Mesenchymal stem cell (in vitro differentiated cells and primary cell): ENCODE measurements at regions not wholly inside any gene's neighbourhood (a gene's known extent, or its start where the extent isn't known, plus 50 kb on each side); places are given as distances from the start of the nearest gene placed in this dataset.

Experiments used
- DNase-seq: peaks from one replicate; pipeline ENCODE4 v3.0.0-alpha.2; 2013
- H2AFZ ChIP-seq: one replicate; pipeline ENCODE4 v1.6.1; 2013; ENCODE audit warnings: low read depth, mild to moderate bottlenecking, control low read depth, inconsistent platforms, low read length, moderate library complexity
- H2AK5ac ChIP-seq: 2 replicates; pipeline ENCODE4 v1.6.1; 2013; ENCODE audit warnings: low read length, moderate library complexity, mild to moderate bottlenecking, inconsistent platforms; ENCODE audit not compliant: severe bottlenecking
- H2BK120ac ChIP-seq: one replicate; pipeline ENCODE4 v1.6.1; 2013; ENCODE audit warnings: low read depth, mild to moderate bottlenecking, inconsistent platforms, low read length, moderate library complexity
- H2BK12ac ChIP-seq, 2 experiments: one replicate each; pipeline ENCODE4 v1.6.1; 2013; ENCODE audit warnings: inconsistent platforms in 2 of 2, low read length in 2 of 2, mild to moderate bottlenecking in 2 of 2, moderate library complexity in 2 of 2, control low read depth in 1 of 2
- H2BK15ac ChIP-seq: one replicate; pipeline ENCODE4 v1.6.1; 2013; ENCODE audit warnings: mild to moderate bottlenecking, low read depth, inconsistent platforms; ENCODE audit not compliant: poor library complexity, severe bottlenecking
- H2BK5ac ChIP-seq: 2 replicates; pipeline ENCODE4 v1.6.1; 2013; ENCODE audit warnings: low read depth, mild to moderate bottlenecking, low read length, control low read depth, inconsistent platforms; ENCODE audit not compliant: poor library complexity, severe bottlenecking
- H3K14ac ChIP-seq, 2 experiments: one replicate each; pipeline ENCODE4 v1.6.1; 2013; ENCODE audit warnings: inconsistent platforms in 2 of 2, low read length in 2 of 2, control low read depth in 1 of 2, mild to moderate bottlenecking in 1 of 2, moderate library complexity in 1 of 2
- H3K18ac ChIP-seq, 2 experiments: one replicate each; pipeline ENCODE4 v1.6.1; 2013; ENCODE audit warnings: inconsistent platforms in 2 of 2, low read length in 2 of 2, control low read depth in 1 of 2, low read depth in 1 of 2, mild to moderate bottlenecking in 1 of 2
- H3K23ac ChIP-seq, 2 experiments: one replicate each; pipeline ENCODE4 v1.6.1; 2013; ENCODE audit warnings: inconsistent platforms in 2 of 2, low read length in 2 of 2, mild to moderate bottlenecking in 2 of 2, moderate library complexity in 2 of 2, control low read depth in 1 of 2
- H3K27ac ChIP-seq: 2 replicates; pipeline ENCODE4 v1.5.1; 2013; ENCODE audit warnings: mild to moderate bottlenecking, moderate library complexity, low read length, control low read depth, inconsistent platforms; ENCODE audit not compliant: poor library complexity, severe bottlenecking
- H3K27me3 ChIP-seq, 2 experiments: 2 replicates each; pipeline versions ENCODE4 v1.6.1 to v1.7.0; 2013; ENCODE audit warnings: low read length in 2 of 2, mild to moderate bottlenecking in 2 of 2, moderate library complexity in 2 of 2, control low read depth in 1 of 2, inconsistent platforms in 1 of 2; ENCODE audit not compliant: control insufficient read depth in 1 of 2, insufficient read depth in 1 of 2
- H3K36me3 ChIP-seq, 2 experiments: 2 replicates each; pipeline versions ENCODE4 v1.6.1 to v1.7.0; 2013; ENCODE audit warnings: low read length in 2 of 2, control low read depth in 1 of 2, inconsistent platforms in 1 of 2, low read depth in 1 of 2, mild to moderate bottlenecking in 1 of 2; ENCODE audit not compliant: insufficient read depth in 2 of 2, control insufficient read depth in 1 of 2
- H3K4ac ChIP-seq, 2 experiments: one replicate each; pipeline ENCODE4 v1.6.1; 2013; ENCODE audit warnings: inconsistent platforms in 2 of 2, low read length in 2 of 2, mild to moderate bottlenecking in 2 of 2, moderate library complexity in 2 of 2, control low read depth in 1 of 2, low read depth in 1 of 2
- H3K4me1 ChIP-seq: 2 replicates; pipeline ENCODE4 v1.6.1; 2013; ENCODE audit warnings: low read depth, low read length, control low read depth; ENCODE audit not compliant: control insufficient read depth, insufficient read depth
- H3K4me2 ChIP-seq: 2 replicates; pipeline ENCODE4 v1.6.1; 2013; ENCODE audit warnings: low read length, mild to moderate bottlenecking, inconsistent platforms; ENCODE audit not compliant: poor library complexity, severe bottlenecking
- H3K4me3 ChIP-seq, 2 experiments: 2 replicates each; pipeline versions ENCODE4 v1.5.1 to v1.7.0; 2013; ENCODE audit warnings: low read length in 2 of 2, mild to moderate bottlenecking in 2 of 2, control low read depth in 1 of 2, low read depth in 1 of 2; ENCODE audit not compliant: insufficient read depth in 1 of 2
- H3K79me1 ChIP-seq: replicated peaks from 2 replicates; pipeline ENCODE4 v1.6.1; 2013; ENCODE audit warnings: mild to moderate bottlenecking, control low read depth, low read length, inconsistent platforms; ENCODE audit not compliant: poor library complexity, severe bottlenecking
- H3K9ac ChIP-seq: 2 replicates; pipeline ENCODE4 v1.7.0; 2013; ENCODE audit warnings: mild to moderate bottlenecking, low read length, moderate library complexity
- H3K9me3 ChIP-seq: 2 replicates; pipeline ENCODE4 v1.7.0; 2013; ENCODE audit warnings: mild to moderate bottlenecking, low read length; ENCODE audit not compliant: control insufficient read depth
- H4K8ac ChIP-seq: one replicate; pipeline ENCODE4 v1.6.1; 2013; ENCODE audit warnings: inconsistent platforms, mild to moderate bottlenecking, low read length, moderate library complexity
- H4K91ac ChIP-seq: one replicate; pipeline ENCODE4 v1.6.1; 2013; ENCODE audit warnings: mild to moderate bottlenecking, low read length, inconsistent platforms
- whole genome bisulfite sequencing: methylation state at CpG from one replicate; pipeline ENCODE4 v1.1.7; 2013; ENCODE audit warnings: mixed read lengths; 5-methylcytosine and 5-hydroxymethylcytosine counted together

- H2BK5ac ChIP-seq: no peak overlapping the region
- H2BK120ac ChIP-seq: no peak overlapping the region
- no peaks in the 10 kb centered on the region for H3K36me3 ChIP-seq
- no peak overlapping the region for H2AK5ac ChIP-seq
- no peak overlapping the region for H3K14ac ChIP-seq
- no peak for DNase-seq
- no peak overlapping the region for H3K4me3 ChIP-seq
- no peak overlapping the region for H2BK15ac ChIP-seq
- 78% methylated on average over 1 of the region's 1 CpG for WGBS
- H3K9ac ChIP-seq: no peak overlapping the region
- H3K4me1 ChIP-seq: no peaks in the 10 kb centered on the region
- no peak overlapping the region for H4K8ac ChIP-seq
- no peak overlapping the region for H3K4me2 ChIP-seq
- H3K27me3 ChIP-seq: no peaks in the 10 kb centered on the region
- no peak overlapping the region for H2AFZ ChIP-seq
- H2BK12ac ChIP-seq: no peak overlapping the region
- no peak overlapping the region for H3K4ac ChIP-seq
- no peak overlapping the region for H3K18ac ChIP-seq
- no peak overlapping the region for H3K27ac ChIP-seq
- H4K91ac ChIP-seq: no peak overlapping the region
- H3K9me3 ChIP-seq: peaks cover 8% of the 10 kb centered on the region
- H3K23ac ChIP-seq: no peak overlapping the region
- H3K79me1 ChIP-seq: no peaks in the 10 kb centered on the region
Observed at GRCh38 chr6:8760951-8761350, 325.6 kb upstream of the SLC35B3 start.

- Histone ChIP-seq H4K8ac (no peak overlapping the region), H2BK120ac (no peak overlapping the region), H3K14ac (no peak overlapping the region), H3K18ac (no peak overlapping the region), H3K27ac (no peak overlapping the region), H3K4me2 (no peak overlapping the region), H3K36me3 (no peaks in the 10 kb centered on the region), H3K4me1 (no peaks in the 10 kb centered on the region), H2BK15ac (no peak overlapping the region), H3K9ac (no peak overlapping the region), H2AK5ac (no peak overlapping the region), H2BK12ac (no peak overlapping the region), H2AFZ (no peak overlapping the region), H3K79me1 (no peaks in the 10 kb centered on the region), H3K4ac (no peak overlapping the region), H3K23ac (no peak overlapping the region), H4K91ac (no peak overlapping the region), H3K9me3 (peaks cover 3% of the 10 kb centered on the region), H2BK5ac (no peak overlapping the region), H3K27me3 (no peaks in the 10 kb centered on the region), H3K4me3 (no peak overlapping the region)
- WGBS: 91% methylated on average over 1 of the region's 4 CpGs
- DNase-seq: no peak
Observed at GRCh38 chr6:8758412-8758811, 323.1 kb upstream of the SLC35B3 start.

- H3K18ac ChIP-seq: no peak overlapping the region
- no peak overlapping the region for H2BK12ac ChIP-seq
- no peak overlapping the region for H2AFZ ChIP-seq
- H3K23ac ChIP-seq: no peak overlapping the region
- no peak overlapping the region for H2AK5ac ChIP-seq
- H2BK5ac ChIP-seq: no peak overlapping the region
- H3K9ac ChIP-seq: no peak overlapping the region
- DNase-seq: no peak
- H3K27ac ChIP-seq: no peak overlapping the region
- H4K8ac ChIP-seq: no peak overlapping the region
- H3K79me1 ChIP-seq: no peaks in the 10 kb centered on the region
- peaks cover 12% of the 10 kb centered on the region for H3K9me3 ChIP-seq
- 60% methylated on average over 1 of the region's 4 CpGs for WGBS
- H4K91ac ChIP-seq: no peak overlapping the region
- no peak overlapping the region for H2BK120ac ChIP-seq
- no peak overlapping the region for H2BK15ac ChIP-seq
- H3K4me2 ChIP-seq: no peak overlapping the region
- no peaks in the 10 kb centered on the region for H3K36me3 ChIP-seq
- H3K4ac ChIP-seq: no peak overlapping the region
- no peaks in the 10 kb centered on the region for H3K4me1 ChIP-seq
- H3K27me3 ChIP-seq: no peaks in the 10 kb centered on the region
- H3K14ac ChIP-seq: no peak overlapping the region
- no peak overlapping the region for H3K4me3 ChIP-seq
Observed at GRCh38 chr6:8750627-8751026, 315.3 kb upstream of the SLC35B3 start.

- Histone ChIP-seq H3K36me3 (no peaks in the 10 kb centered on the region), H3K79me1 (no peaks in the 10 kb centered on the region), H3K9ac (no peak overlapping the region), H2BK120ac (no peak overlapping the region), H2AFZ (no peak overlapping the region), H4K8ac (no peak overlapping the region), H4K91ac (no peak overlapping the region), H3K4me1 (no peaks in the 10 kb centered on the region), H3K9me3 (peaks cover 12% of the 10 kb centered on the region), H3K18ac (no peak overlapping the region), H3K27ac (no peak overlapping the region), H3K14ac (no peak overlapping the region), H3K4me3 (no peak overlapping the region), H3K4ac (no peak overlapping the region), H3K23ac (no peak overlapping the region), H2BK12ac (no peak overlapping the region), H2BK5ac (no peak overlapping the region), H3K27me3 (no peaks in the 10 kb centered on the region), H2BK15ac (no peak overlapping the region), H2AK5ac (no peak overlapping the region), H3K4me2 (no peak overlapping the region)
- no peak for DNase-seq
- WGBS: 70% methylated on average over 1 of the region's 1 CpG
Observed at GRCh38 chr6:8749465-8749864, 314.1 kb upstream of the SLC35B3 start.
